Small intestine (tissue), 7 donors: ENCODE measurements at regions not wholly inside any gene's neighbourhood (a gene's known extent, or its start where the extent isn't known, plus 50 kb on each side); places are given as distances from the start of the nearest gene placed in this dataset.
"Not testable (repeated sequence)": the region's sequence is repeated elsewhere in the genome, so short reads cannot be mapped to it uniquely, and the experiment has no call there.

Experiments used
- DNase-seq, 2 donors: peaks; one replicate each; pipeline versions ENCODE4 v3.0.0 to v3.0.0-alpha.2; 2013
- FAIRE-seq: peaks from 2 replicates; lab custom pipeline; 2012; peaks lifted over from hg19 to GRCh38; lab: Jason Lieb, UNC
- H3K27ac ChIP-seq, 3 donors: one replicate each; pipeline ENCODE4 v1.5.1; 2013; ENCODE audit warnings: low read length in 2 of 3, mild to moderate bottlenecking in 2 of 3, control low read depth in 1 of 3, inconsistent platforms in 1 of 3, low read depth in 1 of 3, moderate library complexity in 1 of 3
- H3K27me3 ChIP-seq, 3 donors: one replicate each; pipeline ENCODE4 v1.6.1; 2013; ENCODE audit warnings: low read length in 3 of 3, inconsistent platforms in 1 of 3; ENCODE audit not compliant: control insufficient read depth in 3 of 3, insufficient read depth in 3 of 3
- H3K36me3 ChIP-seq, 3 donors: one replicate each; pipeline ENCODE4 v1.6.1; 2013; ENCODE audit warnings: low read length in 3 of 3, inconsistent platforms in 1 of 3, low read depth in 1 of 3, mild to moderate bottlenecking in 1 of 3, moderate library complexity in 1 of 3; ENCODE audit not compliant: control insufficient read depth in 3 of 3, insufficient read depth in 2 of 3
- H3K4me1 ChIP-seq, 3 donors: one replicate each; pipeline ENCODE4 v1.6.1; 2013; ENCODE audit warnings: low read length in 2 of 3, inconsistent platforms in 1 of 3, low read depth in 1 of 3, mild to moderate bottlenecking in 1 of 3, moderate library complexity in 1 of 3; ENCODE audit not compliant: control insufficient read depth in 3 of 3, insufficient read depth in 2 of 3
- H3K4me3 ChIP-seq, 3 donors: one replicate each; pipeline ENCODE4 v1.5.1; 2013; ENCODE audit warnings: low read length in 3 of 3, control low read depth in 1 of 3, inconsistent platforms in 1 of 3, low read depth in 1 of 3, mild to moderate bottlenecking in 1 of 3, moderate library complexity in 1 of 3
- H3K9me3 ChIP-seq, 2 donors: one replicate each; pipeline ENCODE4 v1.6.1; 2013; ENCODE audit warnings: low read depth in 1 of 2, low read length in 1 of 2; ENCODE audit not compliant: control insufficient read depth in 2 of 2, insufficient read depth in 1 of 2
- WGBS, 3 donors: extraction: QIAGEN DNeasy Blood & Tissue Kit; methylation state at CpG; one replicate each; pipeline ENCODE4 v1.1.7; 2013; 5-methylcytosine and 5-hydroxymethylcytosine counted together
- donor health status: healthy with polysubstance abuse.
- donor health status: control.
- donor health status: control.
- donor health status: Bipolar disorder and iron deficiency.
- donor health status: healthy.

- H3K9me3 ChIP-seq, H3K36me3 ChIP-seq, H3K4me1 ChIP-seq, H3K27me3 ChIP-seq, DNase-seq, FAIRE-seq, H3K4me3 ChIP-seq, H3K27ac ChIP-seq: not testable (repeated sequence)
- 87 to 94% (median 89%) methylated on average over 19 to 31 of the region's 32 CpGs for WGBS, 3 donors
These were observed 2000.1 kb upstream of the CELF4 start for GRCh38 chr18:39565551-39566230.

- DNase-seq = peak in 1 of 2 donors; percentile 5
- Histone ChIP-seq H3K36me3 (no peaks in the 10 kb centered on the region), H3K9me3 (no peaks in the 10 kb centered on the region), H3K4me3 (no peak overlapping the region), H3K27ac (no peak overlapping the region), H3K4me1 (no peaks in the 10 kb centered on the region), H3K27me3 (no peaks in the 10 kb centered on the region)
- no peak for FAIRE-seq
- 83 to 95% (median 92%) methylated on average over 4 of the region's 4 CpGs for WGBS, 3 donors
These were observed 1999.1 kb upstream of the CELF4 start for GRCh38 chr18:39564716-39565115.

- WGBS, 3 donors = 58 to 77% (median 77%) methylated on average over 2 of the region's 2 CpGs
- FAIRE-seq = no peak
- Histone ChIP-seq H3K36me3 (no peaks in the 10 kb centered on the region), H3K27me3 (no peaks in the 10 kb centered on the region), H3K4me3 (no peak overlapping the region), H3K4me1 (no peaks in the 10 kb centered on the region), H3K9me3 (no peaks in the 10 kb centered on the region), H3K27ac (no peak overlapping the region)
- no peak for DNase-seq
These were observed 1995.5 kb upstream of the CELF4 start for GRCh38 chr18:39561126-39561525.

GRCh38 chr18:39558658-39559057 is 1993.1 kb upstream of the CELF4 start:
- DNase-seq = no peak
- H3K4me3 ChIP-seq = no peak overlapping the region
- no peaks in the 10 kb centered on the region for H3K36me3 ChIP-seq
- H3K27ac ChIP-seq = no peak overlapping the region
- H3K4me1 ChIP-seq = no peaks in the 10 kb centered on the region
- no peak for FAIRE-seq
- no peaks in the 10 kb centered on the region for H3K9me3 ChIP-seq
- H3K27me3 ChIP-seq = no peaks in the 10 kb centered on the region

GRCh38 chr18:39555496-39555895 is 1989.9 kb upstream of the CELF4 start:
- Histone ChIP-seq H3K4me3 (no peak overlapping the region), H3K4me1 (no peaks in the 10 kb centered on the region), H3K36me3 (no peaks in the 10 kb centered on the region), H3K27me3 (no peaks in the 10 kb centered on the region), H3K27ac (no peak overlapping the region), H3K9me3 (peaks cover 0 to 3% of the 10 kb centered on the region in 2 donors)
- no peak for DNase-seq
- no peak for FAIRE-seq
- 71 to 82% (median 82%) methylated on average over 1 of the region's 1 CpG for WGBS, 3 donors

- FAIRE-seq = no peak
- 85 to 88% (median 87%) methylated on average over 2 of the region's 2 CpGs for WGBS, 3 donors
- Histone ChIP-seq H3K36me3 (no peaks in the 10 kb centered on the region), H3K4me3 (no peak overlapping the region), H3K27me3 (no peaks in the 10 kb centered on the region), H3K27ac (no peak overlapping the region), H3K4me1 (no peaks in the 10 kb centered on the region), H3K9me3 (peaks cover 0 to 3% of the 10 kb centered on the region in 2 donors)
- DNase-seq = no peak
These were observed 1985.1 kb upstream of the CELF4 start for GRCh38 chr18:39550701-39551100.

GRCh38 chr18:39549144-39549543 is 1983.5 kb upstream of the CELF4 start:
- Histone ChIP-seq H3K36me3 (no peaks in the 10 kb centered on the region), H3K27me3 (no peaks in the 10 kb centered on the region), H3K4me1 (no peaks in the 10 kb centered on the region), H3K4me3 (no peak overlapping the region), H3K27ac (no peak overlapping the region), H3K9me3 (peaks cover 0 to 3% of the 10 kb centered on the region in 2 donors)
- DNase-seq (no peak), FAIRE-seq (no peak)
- WGBS, 3 donors = 70 to 97% (median 80%) methylated on average over 1 of the region's 1 CpG

- Histone ChIP-seq H3K9me3 (no peaks in the 10 kb centered on the region), H3K27ac (no peak overlapping the region), H3K27me3 (no peaks in the 10 kb centered on the region), H3K4me3 (no peak overlapping the region), H3K4me1 (no peaks in the 10 kb centered on the region), H3K36me3 (no peaks in the 10 kb centered on the region)
- 46 to 82% (median 61%) methylated on average over 5 of the region's 5 CpGs for WGBS, 3 donors
- DNase-seq (no peak), FAIRE-seq (no peak)
These were observed 1966.1 kb upstream of the CELF4 start for GRCh38 chr18:39531659-39532058.

- 93 to 94% (median 93%) methylated on average over 11 to 12 of the region's 12 CpGs for WGBS, 3 donors
These were observed 1963.8 kb upstream of the CELF4 start for GRCh38 chr18:39529358-39529757.

More at GRCh38 chr18:39529358-39529757, 1963.8 kb upstream of the CELF4 start:
- no peaks in the 10 kb centered on the region for H3K9me3 ChIP-seq
- H3K36me3 ChIP-seq = no peaks in the 10 kb centered on the region
- no peak overlapping the region for H3K4me3 ChIP-seq
- FAIRE-seq (no peak), DNase-seq (no peak)
- H3K4me1 ChIP-seq = no peaks in the 10 kb centered on the region
- no peak overlapping the region for H3K27ac ChIP-seq
- no peaks in the 10 kb centered on the region for H3K27me3 ChIP-seq
